ENCODE measurements at regions not wholly inside any gene's neighbourhood (a gene's known extent, or its start where the extent isn't known, plus 50 kb on each side); places are given as distances from the start of the nearest gene placed in this dataset.

- Histone ChIP-seq H3K27ac (no peak overlapping the region), H3K27me3 (ENCODE audit: low read depth) (no peaks in the 10 kb centered on the region), H3K36me3 (no peaks in the 10 kb centered on the region), H3K4me3 (no peak overlapping the region), H3K4me1 (no peaks in the 10 kb centered on the region), H3K9me3 (no peaks in the 10 kb centered on the region)
- ATAC-seq (no peak), DNase-seq (no peak)
- intact Hi-C loops (cut with DNase I): no loop called here
- TF ChIP-seq CTCF (IDR thresholded peaks at IDR 0.05): no peak
These were observed 606.4 kb upstream of the GRM7 start for GRCh38 chr3:6254490-6254889.

- ATAC-seq (no peak), DNase-seq (no peak)
- TF ChIP-seq CTCF (IDR thresholded peaks at IDR 0.05): no peak
- Histone ChIP-seq H3K27me3 (ENCODE audit: low read depth) (no peaks in the 10 kb centered on the region), H3K27ac (no peak overlapping the region), H3K4me3 (no peak overlapping the region), H3K4me1 (no peaks in the 10 kb centered on the region), H3K36me3 (no peaks in the 10 kb centered on the region), H3K9me3 (no peaks in the 10 kb centered on the region)
- intact Hi-C loops (cut with DNase I): no loop called here
These were observed 605.7 kb upstream of the GRM7 start for GRCh38 chr3:6255229-6255628.

- no peak for ATAC-seq
- H3K4me1 ChIP-seq: no peaks in the 10 kb centered on the region
- H3K4me3 ChIP-seq: no peak overlapping the region
- H3K9me3 ChIP-seq: no peaks in the 10 kb centered on the region
- H3K27ac ChIP-seq: no peak overlapping the region
- no peaks in the 10 kb centered on the region for H3K27me3 ChIP-seq (ENCODE audit: low read depth)
- TF ChIP-seq CTCF (IDR thresholded peaks at IDR 0.05): no peak
- no peaks in the 10 kb centered on the region for H3K36me3 ChIP-seq
- DNase-seq: no peak
- intact Hi-C loops (cut with DNase I): no loop called here
These were observed 600.2 kb upstream of the GRM7 start for GRCh38 chr3:6260551-6261191.

GRCh38 chr3:6262010-6262409 is 598.9 kb upstream of the GRM7 start:
- DNase-seq: no peak
- H3K27ac ChIP-seq: no peak overlapping the region
- intact Hi-C loops (cut with DNase I): no loop called here
- no peak overlapping the region for H3K4me3 ChIP-seq
- H3K27me3 ChIP-seq (ENCODE audit: low read depth): no peaks in the 10 kb centered on the region
- H3K36me3 ChIP-seq: no peaks in the 10 kb centered on the region
- no peaks in the 10 kb centered on the region for H3K4me1 ChIP-seq
- H3K9me3 ChIP-seq: no peaks in the 10 kb centered on the region
- no peak for TF ChIP-seq CTCF (IDR thresholded peaks at IDR 0.05)
- ATAC-seq: no peak

GRCh38 chr3:6264036-6264435 is 596.9 kb upstream of the GRM7 start:
- Histone ChIP-seq H3K27ac (no peak overlapping the region), H3K4me1 (no peaks in the 10 kb centered on the region), H3K27me3 (ENCODE audit: low read depth) (no peaks in the 10 kb centered on the region), H3K4me3 (no peak overlapping the region), H3K36me3 (no peaks in the 10 kb centered on the region), H3K9me3 (no peaks in the 10 kb centered on the region)
- DNase-seq: no peak
- no peak for TF ChIP-seq CTCF (IDR thresholded peaks at IDR 0.05)
- intact Hi-C loops (cut with DNase I): no loop called here
- ATAC-seq: no peak

GRCh38 chr3:6264906-6265305 is 596.0 kb upstream of the GRM7 start:
- DNase-seq (no peak), ATAC-seq (no peak)
- intact Hi-C loops (cut with DNase I): no loop called here
- Histone ChIP-seq H3K9me3 (no peaks in the 10 kb centered on the region), H3K27me3 (ENCODE audit: low read depth) (no peaks in the 10 kb centered on the region), H3K36me3 (no peaks in the 10 kb centered on the region), H3K4me1 (no peaks in the 10 kb centered on the region), H3K27ac (no peak overlapping the region), H3K4me3 (no peak overlapping the region)
- TF ChIP-seq CTCF (IDR thresholded peaks at IDR 0.05): no peak
